ENCODE measurements at regions not wholly inside any gene's neighbourhood (a gene's known extent, or its start where the extent isn't known, plus 50 kb on each side); places are given as distances from the start of the nearest gene placed in this dataset.
"Not testable (repeated sequence)": the region's sequence is repeated elsewhere in the genome, so short reads cannot be mapped to it uniquely, and the experiment has no call there.

GRCh38 chr5:157942595-157942994 lies 83.7 kb upstream of the CLINT1 start:
- H3K9me3 ChIP-seq (ENCODE audit: control insufficient read depth, low read length), result no peaks in the 10 kb centered on the region
- H3K4me1 ChIP-seq (ENCODE audit: control insufficient read depth, insufficient read depth, low read length), result no peaks in the 10 kb centered on the region
- H3K27me3 ChIP-seq (ENCODE audit: control insufficient read depth, insufficient read depth, low read length), result no peaks in the 10 kb centered on the region
- H3K4me3 ChIP-seq (ENCODE audit: low read length), result no peak overlapping the region
- no peak overlapping the region for H3K9ac ChIP-seq (ENCODE audit: low read length)
- no peaks in the 10 kb centered on the region for H3K36me3 ChIP-seq (ENCODE audit: control insufficient read depth, insufficient read depth, low read length)

GRCh38 chr5:157941616-157942015 lies 82.7 kb upstream of the CLINT1 start:
- H3K4me3 ChIP-seq (ENCODE audit: low read length), result no peak overlapping the region
- no peaks in the 10 kb centered on the region for H3K9me3 ChIP-seq (ENCODE audit: control insufficient read depth, low read length)
- no peaks in the 10 kb centered on the region for H3K27me3 ChIP-seq (ENCODE audit: control insufficient read depth, insufficient read depth, low read length)
- no peaks in the 10 kb centered on the region for H3K36me3 ChIP-seq (ENCODE audit: control insufficient read depth, insufficient read depth, low read length)
- no peak overlapping the region for H3K9ac ChIP-seq (ENCODE audit: low read length)
- H3K4me1 ChIP-seq (ENCODE audit: control insufficient read depth, insufficient read depth, low read length), result no peaks in the 10 kb centered on the region

GRCh38 chr5:157938101-157938500 lies 79.2 kb upstream of the CLINT1 start:
- H3K4me1 ChIP-seq (ENCODE audit: control insufficient read depth, insufficient read depth, low read length); H3K9me3 ChIP-seq (ENCODE audit: control insufficient read depth, low read length); H3K27me3 ChIP-seq (ENCODE audit: control insufficient read depth, insufficient read depth, low read length); H3K9ac ChIP-seq (ENCODE audit: low read length); H3K36me3 ChIP-seq (ENCODE audit: control insufficient read depth, insufficient read depth, low read length); H3K4me3 ChIP-seq (ENCODE audit: low read length): not testable (repeated sequence)

- H3K4me3 ChIP-seq (ENCODE audit: low read length); H3K9me3 ChIP-seq (ENCODE audit: control insufficient read depth, low read length); H3K27me3 ChIP-seq (ENCODE audit: control insufficient read depth, insufficient read depth, low read length); H3K36me3 ChIP-seq (ENCODE audit: control insufficient read depth, insufficient read depth, low read length); H3K4me1 ChIP-seq (ENCODE audit: control insufficient read depth, insufficient read depth, low read length); H3K9ac ChIP-seq (ENCODE audit: low read length): not testable (repeated sequence)
Measured at GRCh38 chr5:157936776-157937501, 78.0 kb upstream of the CLINT1 start.

- H3K9ac ChIP-seq (ENCODE audit: low read length), result no peak overlapping the region
- no peaks in the 10 kb centered on the region for H3K9me3 ChIP-seq (ENCODE audit: control insufficient read depth, low read length)
- H3K4me3 ChIP-seq (ENCODE audit: low read length), result no peak overlapping the region
- no peaks in the 10 kb centered on the region for H3K27me3 ChIP-seq (ENCODE audit: control insufficient read depth, insufficient read depth, low read length)
- no peaks in the 10 kb centered on the region for H3K36me3 ChIP-seq (ENCODE audit: control insufficient read depth, insufficient read depth, low read length)
- H3K4me1 ChIP-seq (ENCODE audit: control insufficient read depth, insufficient read depth, low read length), result no peaks in the 10 kb centered on the region
Measured at GRCh38 chr5:157934600-157934999, 75.7 kb upstream of the CLINT1 start.

GRCh38 chr5:157933005-157933404 lies 74.1 kb upstream of the CLINT1 start:
- H3K27me3 ChIP-seq (ENCODE audit: control insufficient read depth, insufficient read depth, low read length), result no peaks in the 10 kb centered on the region
- no peak overlapping the region for H3K9ac ChIP-seq (ENCODE audit: low read length)
- H3K36me3 ChIP-seq (ENCODE audit: control insufficient read depth, insufficient read depth, low read length), result no peaks in the 10 kb centered on the region
- no peaks in the 10 kb centered on the region for H3K9me3 ChIP-seq (ENCODE audit: control insufficient read depth, low read length)
- H3K4me3 ChIP-seq (ENCODE audit: low read length), result no peak overlapping the region
- H3K4me1 ChIP-seq (ENCODE audit: control insufficient read depth, insufficient read depth, low read length), result no peaks in the 10 kb centered on the region

- Histone ChIP-seq H3K9ac (ENCODE audit: low read length) (no peak overlapping the region), H3K4me1 (ENCODE audit: control insufficient read depth, insufficient read depth, low read length) (peaks cover 15% of the 10 kb centered on the region), H3K36me3 (ENCODE audit: control insufficient read depth, insufficient read depth, low read length) (no peaks in the 10 kb centered on the region), H3K27me3 (ENCODE audit: control insufficient read depth, insufficient read depth, low read length) (no peaks in the 10 kb centered on the region), H3K4me3 (ENCODE audit: low read length) (no peak overlapping the region), H3K9me3 (ENCODE audit: control insufficient read depth, low read length) (no peaks in the 10 kb centered on the region)
Measured at GRCh38 chr5:157930710-157931109, 71.8 kb upstream of the CLINT1 start.

GRCh38 chr5:157926977-157927376 lies 68.0 kb upstream of the CLINT1 start:
- no peaks in the 10 kb centered on the region for H3K27me3 ChIP-seq (ENCODE audit: control insufficient read depth, insufficient read depth, low read length)
- peaks cover 33% of the 10 kb centered on the region for H3K4me1 ChIP-seq (ENCODE audit: control insufficient read depth, insufficient read depth, low read length)
- no peaks in the 10 kb centered on the region for H3K36me3 ChIP-seq (ENCODE audit: control insufficient read depth, insufficient read depth, low read length)
- H3K4me3 ChIP-seq (ENCODE audit: low read length), result no peak overlapping the region
- no peak overlapping the region for H3K9ac ChIP-seq (ENCODE audit: low read length)
- H3K9me3 ChIP-seq (ENCODE audit: control insufficient read depth, low read length), result no peaks in the 10 kb centered on the region

GRCh38 chr5:157925786-157926671 lies 67.1 kb upstream of the CLINT1 start:
- Histone ChIP-seq H3K4me1 (ENCODE audit: control insufficient read depth, insufficient read depth, low read length) (peaks cover 33% of the 10 kb centered on the region), H3K9ac (ENCODE audit: low read length) (no peak overlapping the region), H3K9me3 (ENCODE audit: control insufficient read depth, low read length) (no peaks in the 10 kb centered on the region), H3K27me3 (ENCODE audit: control insufficient read depth, insufficient read depth, low read length) (no peaks in the 10 kb centered on the region), H3K36me3 (ENCODE audit: control insufficient read depth, insufficient read depth, low read length) (no peaks in the 10 kb centered on the region), H3K4me3 (ENCODE audit: low read length) (no peak overlapping the region)

- H3K9me3 ChIP-seq (ENCODE audit: control insufficient read depth, low read length), result no peaks in the 10 kb centered on the region
- peaks cover 35% of the 10 kb centered on the region for H3K4me1 ChIP-seq (ENCODE audit: control insufficient read depth, insufficient read depth, low read length)
- H3K4me3 ChIP-seq (ENCODE audit: low read length), result no peak overlapping the region
- no peak overlapping the region for H3K9ac ChIP-seq (ENCODE audit: low read length)
- H3K27me3 ChIP-seq (ENCODE audit: control insufficient read depth, insufficient read depth, low read length), result no peaks in the 10 kb centered on the region
- H3K36me3 ChIP-seq (ENCODE audit: control insufficient read depth, insufficient read depth, low read length), result no peaks in the 10 kb centered on the region
Measured at GRCh38 chr5:157924931-157925729, 66.2 kb upstream of the CLINT1 start.

GRCh38 chr5:157924490-157924889 lies 65.5 kb upstream of the CLINT1 start:
- Histone ChIP-seq H3K4me3 (ENCODE audit: low read length) (no peak overlapping the region), H3K27me3 (ENCODE audit: control insufficient read depth, insufficient read depth, low read length) (no peaks in the 10 kb centered on the region), H3K4me1 (ENCODE audit: control insufficient read depth, insufficient read depth, low read length) (peaks cover 42% of the 10 kb centered on the region), H3K9ac (ENCODE audit: low read length) (no peak overlapping the region), H3K36me3 (ENCODE audit: control insufficient read depth, insufficient read depth, low read length) (no peaks in the 10 kb centered on the region), H3K9me3 (ENCODE audit: control insufficient read depth, low read length) (no peaks in the 10 kb centered on the region)

- Histone ChIP-seq H3K4me3 (ENCODE audit: low read length) (no peak overlapping the region), H3K36me3 (ENCODE audit: control insufficient read depth, insufficient read depth, low read length) (no peaks in the 10 kb centered on the region), H3K27me3 (ENCODE audit: control insufficient read depth, insufficient read depth, low read length) (no peaks in the 10 kb centered on the region), H3K9ac (ENCODE audit: low read length) (no peak overlapping the region), H3K4me1 (ENCODE audit: control insufficient read depth, insufficient read depth, low read length) (peaks cover 45% of the 10 kb centered on the region), H3K9me3 (ENCODE audit: control insufficient read depth, low read length) (no peaks in the 10 kb centered on the region)
Measured at GRCh38 chr5:157923765-157924164, 64.8 kb upstream of the CLINT1 start.
